ENCODE measurements at regions not wholly inside any gene's neighbourhood (a gene's known extent, or its start where the extent isn't known, plus 50 kb on each side); places are given as distances from the start of the nearest gene placed in this dataset.

GRCh38 chr12:93000026-93000425 lies 70.9 kb upstream of the EEA1 start:
- TF ChIP-seq CTCF (IDR thresholded peaks at IDR 0.05) (no peak), POLR2A (IDR thresholded peaks at IDR 0.05) (no peak), POLR2AphosphoS5 (IDR thresholded peaks at IDR 0.05) (no peak)

All from breast epithelium (tissue), 3 donors.